Duodenal mucosa (tissue), 2 donors: ENCODE measurements at regions not wholly inside any gene's neighbourhood (a gene's known extent, or its start where the extent isn't known, plus 50 kb on each side); places are given as distances from the start of the nearest gene placed in this dataset.
"Not testable (repeated sequence)": the region's sequence is repeated elsewhere in the genome, so short reads cannot be mapped to it uniquely, and the experiment has no call there.

Source experiments
- H3K27ac ChIP-seq: one replicate; pipeline ENCODE4 v1.7.0; 2013; ENCODE audit warnings: low read depth, low read length
- H3K27me3 ChIP-seq, 2 donors: one replicate each; pipeline ENCODE4 v1.7.0; 2013; ENCODE audit warnings: low read length in 2 of 2, control low read depth in 1 of 2; ENCODE audit not compliant: insufficient read depth in 2 of 2, control insufficient read depth in 1 of 2
- H3K36me3 ChIP-seq, 2 donors: one replicate each; pipeline ENCODE4 v1.7.0; 2013; ENCODE audit warnings: low read length in 2 of 2, control low read depth in 1 of 2; ENCODE audit not compliant: insufficient read depth in 2 of 2, control insufficient read depth in 1 of 2
- H3K4me1 ChIP-seq, 2 donors: one replicate each; pipeline ENCODE4 v1.7.0; 2013; ENCODE audit warnings: low read length in 2 of 2, control low read depth in 1 of 2; ENCODE audit not compliant: insufficient read depth in 2 of 2, control insufficient read depth in 1 of 2
- H3K4me3 ChIP-seq, 2 donors: one replicate each; pipeline ENCODE4 v1.7.0; 2013; ENCODE audit warnings: low read length in 2 of 2, low read depth in 1 of 2
- H3K9ac ChIP-seq, 2 donors: one replicate each; pipeline ENCODE4 v1.7.0; 2013; ENCODE audit warnings: low read length in 2 of 2, low read depth in 1 of 2
- H3K9me3 ChIP-seq, 2 donors: one replicate each; pipeline ENCODE4 v1.7.0; 2013; ENCODE audit warnings: low read length in 2 of 2, control low read depth in 1 of 2; ENCODE audit not compliant: control insufficient read depth in 1 of 2

- no peaks in the 10 kb centered on the region for H3K9me3 ChIP-seq
- H3K4me3 ChIP-seq = no peak overlapping the region
- H3K9ac ChIP-seq = no peak overlapping the region
- no peaks in the 10 kb centered on the region for H3K4me1 ChIP-seq
- H3K27me3 ChIP-seq = no peaks in the 10 kb centered on the region
- no peaks in the 10 kb centered on the region for H3K36me3 ChIP-seq
- no peak overlapping the region for H3K27ac ChIP-seq
Measured at GRCh38 chr10:4431114-4431863, 394.7 kb upstream of the AKR1E2 start.

DNA sequence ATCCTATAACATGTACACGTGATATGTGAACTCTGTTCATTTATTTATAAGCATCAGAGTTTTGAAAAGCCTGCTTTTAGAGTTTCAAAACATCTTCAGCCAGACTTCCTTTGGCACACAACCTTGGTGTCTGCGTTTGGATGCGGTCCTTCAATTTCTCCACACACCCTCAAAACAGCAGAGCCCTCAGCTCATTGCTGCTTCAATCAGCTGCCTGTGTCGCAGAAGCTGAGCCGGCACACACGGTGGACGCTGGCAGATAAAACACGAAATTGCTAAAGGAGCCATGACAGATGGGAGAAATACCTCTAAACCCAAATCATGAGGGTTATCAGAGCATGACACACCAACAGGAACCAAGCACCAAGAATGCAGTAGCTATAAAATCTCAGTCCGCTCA, 396.4 kb upstream of the AKR1E2 start:
- Histone ChIP-seq H3K9ac (no peak overlapping the region), H3K4me3 (no peak overlapping the region), H3K4me1 (no peaks in the 10 kb centered on the region), H3K9me3 (no peaks in the 10 kb centered on the region), H3K36me3 (no peaks in the 10 kb centered on the region), H3K27me3 (no peaks in the 10 kb centered on the region), H3K27ac (no peak overlapping the region)

- H3K9me3 ChIP-seq = no peaks in the 10 kb centered on the region
- no peak overlapping the region for H3K4me3 ChIP-seq
Measured at GRCh38 chr10:4427532-4427931, 398.5 kb upstream of the AKR1E2 start.

DNA sequence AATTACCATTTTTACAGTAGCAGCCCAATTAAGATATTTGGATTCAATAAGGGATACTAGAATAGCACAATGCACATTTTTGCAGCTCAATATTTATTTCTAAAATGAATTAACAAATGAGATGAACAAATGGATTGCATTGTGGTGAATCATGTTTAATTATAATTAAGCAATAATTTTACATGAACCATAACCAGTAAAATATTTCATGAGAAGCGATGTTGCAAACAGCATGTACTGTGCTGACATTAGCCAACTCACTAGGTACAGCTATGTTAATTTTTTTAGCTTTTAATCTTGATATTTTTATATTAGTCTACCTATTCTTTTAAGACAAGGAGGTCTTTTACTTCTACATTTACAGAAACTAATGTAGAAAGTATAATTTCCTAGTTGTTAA, 399.1 kb upstream of the AKR1E2 start:
- no peaks in the 10 kb centered on the region for H3K36me3 ChIP-seq
- no peaks in the 10 kb centered on the region for H3K27me3 ChIP-seq

More at GRCh38 chr10:4427532-4427931, 398.5 kb upstream of the AKR1E2 start:
- Histone ChIP-seq H3K4me1 (no peaks in the 10 kb centered on the region), H3K27ac (no peak overlapping the region), H3K36me3 (no peaks in the 10 kb centered on the region), H3K27me3 (no peaks in the 10 kb centered on the region), H3K9ac (no peak overlapping the region)

DNA sequence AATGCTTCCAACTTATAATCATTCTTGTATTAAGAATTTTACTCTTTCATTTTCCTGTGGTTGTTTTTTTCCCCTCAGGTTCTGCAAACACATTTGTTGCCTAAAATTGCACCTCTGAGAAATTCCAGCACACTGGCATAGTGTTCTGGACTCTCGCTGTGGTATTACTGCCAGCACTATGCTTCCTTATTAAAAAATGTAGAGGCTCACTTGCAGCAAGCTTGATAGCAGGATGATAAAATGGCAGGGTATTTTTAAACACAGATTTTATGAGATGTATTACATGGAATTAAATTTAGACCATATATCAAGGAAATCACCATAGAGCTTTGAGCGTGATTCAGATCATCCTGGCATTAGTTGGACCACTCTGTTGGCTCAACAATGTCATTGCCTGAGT, 416.7 kb upstream of the AKR1E2 start:
- Histone ChIP-seq H3K9me3 (no peaks in the 10 kb centered on the region), H3K36me3 (no peaks in the 10 kb centered on the region), H3K9ac (no peak overlapping the region), H3K27me3 (no peaks in the 10 kb centered on the region), H3K27ac (no peak overlapping the region), H3K4me1 (no peaks in the 10 kb centered on the region), H3K4me3 (no peak overlapping the region)

More for the DNA sequence above, 399.1 kb upstream of the AKR1E2 start:
- Histone ChIP-seq H3K4me3 (no peak overlapping the region), H3K4me1 (no peaks in the 10 kb centered on the region), H3K9ac (no peak overlapping the region), H3K9me3 (no peaks in the 10 kb centered on the region), H3K27ac (no peak overlapping the region)

DNA sequence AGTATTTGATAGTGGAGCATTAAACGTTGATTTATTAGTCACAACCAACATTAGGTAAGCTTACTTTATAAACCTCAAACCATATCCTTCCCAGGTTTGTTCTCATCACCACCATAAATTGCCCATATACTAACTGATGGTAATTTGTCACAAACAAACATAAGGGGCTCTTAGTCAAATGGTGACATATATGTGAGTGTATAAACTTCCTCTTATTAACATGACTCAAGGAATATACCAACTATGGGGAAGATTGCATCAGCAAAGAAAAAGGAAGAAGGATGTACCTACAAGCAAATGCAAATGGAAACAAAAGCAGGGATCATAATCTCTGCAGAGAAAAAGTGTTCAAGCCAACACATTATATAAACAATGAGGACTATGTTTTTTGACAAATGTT, 418.2 kb upstream of the AKR1E2 start:
- H3K4me3 ChIP-seq = no peak overlapping the region
- H3K27ac ChIP-seq = no peak overlapping the region
- H3K9ac ChIP-seq = no peak overlapping the region
- no peaks in the 10 kb centered on the region for H3K27me3 ChIP-seq
- H3K4me1 ChIP-seq = no peaks in the 10 kb centered on the region
- H3K36me3 ChIP-seq = no peaks in the 10 kb centered on the region
- H3K9me3 ChIP-seq = no peaks in the 10 kb centered on the region

GRCh38 chr10:4405828-4406227, 420.2 kb upstream of the AKR1E2 start:
- Histone ChIP-seq H3K27me3 (no peaks in the 10 kb centered on the region), H3K36me3 (no peaks in the 10 kb centered on the region), H3K9ac (no peak overlapping the region), H3K27ac (no peak overlapping the region), H3K4me3 (no peak overlapping the region), H3K4me1 (no peaks in the 10 kb centered on the region), H3K9me3 (no peaks in the 10 kb centered on the region)

DNA sequence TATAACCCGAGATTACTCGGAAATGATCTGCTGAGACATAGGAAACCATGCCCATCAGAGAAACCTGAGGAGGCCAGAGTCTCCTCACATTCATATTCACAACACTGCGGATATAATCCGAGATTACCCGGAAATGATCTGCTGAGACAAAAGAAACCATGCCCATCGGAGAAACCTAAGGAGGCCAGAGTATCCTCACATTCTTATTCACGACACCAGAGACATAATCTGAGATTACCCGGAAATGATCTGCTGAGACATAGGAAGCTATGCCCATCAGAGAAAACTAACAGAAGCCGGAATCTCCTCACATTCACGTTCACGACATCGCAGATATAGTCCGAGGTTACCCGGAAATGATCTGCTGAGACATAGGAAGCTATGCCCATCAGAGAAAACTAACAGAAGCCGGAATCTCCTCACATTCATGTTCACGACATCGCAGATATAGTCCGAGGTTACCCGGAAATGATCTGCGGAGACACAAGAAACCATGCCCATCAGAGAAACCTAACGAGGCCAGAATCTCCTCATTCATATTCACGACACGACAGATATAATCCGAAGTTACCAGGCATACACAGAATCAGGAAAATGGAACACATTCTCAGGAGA, 422.3 kb upstream of the AKR1E2 start:
- H3K36me3 ChIP-seq = no peaks in the 10 kb centered on the region
- no peak overlapping the region for H3K27ac ChIP-seq
- no peaks in the 10 kb centered on the region for H3K27me3 ChIP-seq
- no peaks in the 10 kb centered on the region for H3K4me1 ChIP-seq
- no peak overlapping the region for H3K4me3 ChIP-seq
- H3K9ac ChIP-seq = no peak overlapping the region
- no peaks in the 10 kb centered on the region for H3K9me3 ChIP-seq

GRCh38 chr10:4401080-4401479, 424.9 kb upstream of the AKR1E2 start:
- H3K4me3 ChIP-seq, H3K4me1 ChIP-seq: not testable (repeated sequence)

DNA sequence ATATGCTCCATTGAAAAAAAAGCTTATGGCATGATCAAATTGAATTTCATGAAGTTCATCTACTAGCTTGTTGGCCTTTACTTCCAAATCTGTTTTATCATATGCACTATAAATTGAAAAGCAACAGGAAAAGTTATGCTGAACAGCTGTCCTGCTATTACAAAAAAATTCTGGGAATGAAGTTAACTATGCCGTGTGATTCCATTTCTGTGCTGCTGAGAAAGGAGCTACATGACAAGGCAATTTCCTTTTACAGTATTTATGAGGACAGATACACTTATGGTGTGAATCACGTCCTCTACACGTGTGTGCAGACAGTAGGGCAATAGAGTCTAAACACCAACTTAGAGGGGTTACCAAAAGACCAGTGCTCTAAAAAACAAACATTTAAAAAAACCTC, 426.5 kb upstream of the AKR1E2 start:
- no peaks in the 10 kb centered on the region for H3K4me1 ChIP-seq
- no peaks in the 10 kb centered on the region for H3K27me3 ChIP-seq
- no peak overlapping the region for H3K4me3 ChIP-seq
- H3K36me3 ChIP-seq = no peaks in the 10 kb centered on the region
- no peaks in the 10 kb centered on the region for H3K9me3 ChIP-seq
- no peak overlapping the region for H3K9ac ChIP-seq
- no peak overlapping the region for H3K27ac ChIP-seq

More at GRCh38 chr10:4401080-4401479, 424.9 kb upstream of the AKR1E2 start:
- not testable (repeated sequence) for H3K9me3 ChIP-seq, H3K36me3 ChIP-seq, H3K9ac ChIP-seq, H3K27ac ChIP-seq, H3K27me3 ChIP-seq
